CD4-positive, alpha-beta T cell treated with Interleukin-17A for 4 hours (primary cell): ENCODE measurements at regions not wholly inside any gene's neighbourhood (a gene's known extent, or its start where the extent isn't known, plus 50 kb on each side); places are given as distances from the start of the nearest gene placed in this dataset.
"Not testable (repeated sequence)": the region's sequence is repeated elsewhere in the genome, so short reads cannot be mapped to it uniquely, and the experiment has no call there.

ENCODE experiments used
- DNase-seq: peaks from one replicate; pipeline ENCODE4 v3.0.0-alpha.2; 2020; ENCODE audit warnings: mixed read lengths

DNA sequence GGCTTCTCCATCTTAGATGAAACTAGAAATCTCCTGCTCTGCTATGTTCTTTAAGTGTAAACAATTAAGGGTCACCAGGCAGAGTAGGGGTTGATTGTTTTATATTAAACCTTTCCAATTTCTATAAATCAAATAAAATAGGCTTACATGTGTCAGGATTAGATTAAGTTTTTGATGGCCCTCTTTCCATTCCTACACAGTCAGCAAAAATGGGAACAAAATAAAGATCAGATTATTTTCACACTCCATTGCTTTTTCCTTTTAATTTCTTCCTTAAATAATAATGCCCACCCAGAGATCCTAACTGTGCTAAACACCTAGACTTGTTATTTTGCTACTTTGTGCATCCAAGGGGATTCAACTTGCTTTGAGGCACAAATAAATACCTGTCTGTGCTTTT is 381.4 kb upstream of the MAGEB16 start:
- DNase-seq, result no peak

DNA sequence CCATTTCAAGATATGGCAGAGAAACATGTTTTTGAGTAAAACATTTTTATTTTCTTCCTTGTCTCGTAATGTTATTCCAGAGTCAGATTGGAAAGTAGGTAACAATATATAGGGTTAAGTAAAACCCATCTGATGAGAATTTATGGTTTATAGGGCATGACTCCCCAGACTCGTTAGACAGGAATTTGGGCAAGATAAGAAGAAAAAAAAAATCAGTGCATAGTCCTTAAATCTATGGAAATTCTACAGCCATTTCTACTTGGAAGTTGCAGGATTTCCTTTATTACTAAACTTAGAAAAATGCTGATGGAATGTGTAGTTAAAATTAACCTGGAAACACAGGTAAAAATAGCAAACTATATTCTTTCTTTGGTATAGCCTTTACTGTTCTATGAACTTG is 366.1 kb upstream of the MAGEB16 start:
- DNase-seq, result no peak

DNA sequence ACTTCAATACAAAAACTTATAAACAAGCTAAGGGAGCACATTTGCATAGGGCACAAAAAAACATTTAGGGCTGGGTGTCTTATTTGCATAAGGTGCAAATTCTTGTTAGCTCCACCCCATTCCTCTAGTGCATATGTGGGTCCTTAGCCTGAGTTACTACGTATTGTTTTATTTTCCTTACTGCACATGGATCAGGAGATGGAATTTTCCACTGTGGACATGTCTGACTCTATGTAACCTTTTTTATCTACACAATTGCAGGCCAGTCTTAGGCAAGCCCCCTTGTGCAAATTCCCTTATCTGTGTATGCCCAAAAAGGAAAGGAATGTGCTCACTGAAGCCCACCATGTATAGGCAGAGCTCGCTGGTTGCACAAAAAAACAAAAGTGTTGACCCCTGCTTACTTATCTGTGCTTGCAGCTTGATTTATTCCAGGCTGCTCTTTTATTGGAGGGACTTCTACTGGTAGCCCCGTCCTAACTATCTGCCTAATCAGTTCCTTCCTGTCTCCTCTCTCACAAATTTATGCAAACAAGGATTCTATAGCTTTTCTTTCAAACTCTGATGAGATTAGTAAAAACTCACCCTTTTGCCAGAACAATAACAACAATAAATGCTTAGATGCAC is 359.0 kb upstream of the MAGEB16 start:
- no peak for DNase-seq

DNA sequence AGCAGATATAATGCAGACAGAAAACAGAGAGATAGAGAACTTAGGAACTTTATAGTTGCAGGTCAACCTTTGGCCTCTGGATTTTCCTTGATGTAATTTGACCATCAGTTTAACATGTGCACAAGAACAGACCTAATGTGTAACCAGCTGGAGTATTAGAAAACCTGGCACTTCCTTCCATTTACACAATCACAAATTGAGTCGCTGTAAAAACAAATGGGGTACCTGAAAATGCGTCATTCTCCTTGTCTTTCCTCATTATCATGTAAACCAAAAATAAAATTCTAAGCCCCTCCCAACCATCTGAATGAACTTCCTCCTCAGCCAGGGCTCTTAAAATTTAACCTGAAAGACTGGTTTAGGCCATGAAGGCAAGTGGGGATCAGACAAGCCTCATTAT is 358.4 kb upstream of the MAGEB16 start:
- DNase-seq, result no peak

DNA sequence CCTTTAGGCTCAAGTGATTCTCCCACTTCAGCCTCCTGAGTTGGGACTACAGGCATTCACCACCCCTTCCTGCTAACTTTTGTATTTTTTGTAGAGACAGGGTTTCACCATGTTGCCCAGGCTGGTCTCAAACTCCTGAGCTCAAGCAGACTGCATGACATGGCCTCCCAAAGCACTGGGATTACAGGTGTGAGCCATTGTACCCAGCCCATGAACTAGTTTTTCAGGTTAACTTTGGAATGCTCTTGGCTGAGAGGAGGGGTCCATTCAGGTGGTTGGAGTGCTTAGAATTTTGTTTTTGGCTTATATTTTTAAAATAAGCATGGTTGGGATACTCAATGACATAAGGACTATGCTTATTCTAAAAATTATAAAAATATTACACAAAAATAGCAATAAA is 355.7 kb upstream of the MAGEB16 start:
- DNase-seq, result no peak

GRCh38 chrX:35443091-35443582 is 355.0 kb upstream of the MAGEB16 start:
- DNase-seq, result peak; percentile 4

GRCh38 chrX:35444671-35445355 is 353.3 kb upstream of the MAGEB16 start:
- no peak for DNase-seq

DNA sequence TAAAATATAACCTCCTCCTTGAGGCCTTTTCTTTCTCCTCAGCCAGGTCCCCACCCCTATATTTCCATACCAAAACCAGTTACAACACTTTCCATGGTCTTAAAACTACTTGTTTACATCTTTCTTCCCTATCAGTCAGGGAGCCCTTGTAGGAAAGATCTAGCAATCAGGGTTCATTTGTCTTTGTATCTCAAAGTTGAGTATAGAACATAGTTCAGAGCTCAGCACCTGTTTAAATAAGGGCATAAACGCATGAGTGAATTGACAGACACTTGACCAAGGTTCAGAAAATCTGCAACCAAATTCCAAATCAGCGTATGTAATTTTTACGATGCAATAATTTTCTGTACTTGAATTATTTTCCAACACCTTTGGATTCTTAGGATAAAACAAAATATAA is 352.2 kb upstream of the MAGEB16 start:
- no peak for DNase-seq

DNA sequence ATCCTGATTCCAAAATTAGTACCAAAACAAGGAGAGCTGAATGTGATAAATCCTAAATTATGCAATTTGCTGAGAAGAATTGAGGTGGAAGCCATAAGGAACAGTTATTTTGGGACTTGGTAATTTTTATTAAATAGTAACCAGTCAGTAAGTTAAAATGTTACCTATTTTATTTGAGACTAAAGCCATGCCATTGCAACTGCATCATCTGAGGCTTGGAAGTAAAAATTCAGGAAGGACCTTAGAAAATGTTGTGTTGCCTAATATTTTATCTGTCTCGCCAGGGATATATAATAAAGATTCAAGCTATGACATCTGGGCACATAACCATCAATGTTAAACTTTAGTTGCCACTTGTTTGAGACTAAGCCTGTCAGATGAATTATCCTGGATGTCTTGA is 341.3 kb upstream of the MAGEB16 start:
- DNase-seq, result no peak

DNA sequence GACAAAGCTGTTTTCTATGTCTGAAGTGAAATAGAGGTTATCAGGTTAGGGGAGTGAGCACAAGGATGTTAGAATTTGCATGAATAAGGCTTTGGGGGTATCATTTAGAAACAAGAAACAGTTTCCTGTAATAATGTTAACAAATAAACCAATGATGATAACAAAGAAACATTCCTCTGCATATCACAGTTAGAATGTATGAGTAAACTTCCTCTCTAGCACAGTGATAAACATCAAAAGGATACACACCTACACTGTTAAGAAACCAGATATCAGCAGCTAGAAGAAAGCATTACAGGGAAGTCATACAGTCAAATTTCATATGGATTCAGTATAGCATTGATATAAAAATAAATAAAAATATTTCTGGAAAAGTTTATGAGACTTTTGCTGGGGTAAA is 340.0 kb upstream of the MAGEB16 start:
- DNase-seq, result no peak

DNA sequence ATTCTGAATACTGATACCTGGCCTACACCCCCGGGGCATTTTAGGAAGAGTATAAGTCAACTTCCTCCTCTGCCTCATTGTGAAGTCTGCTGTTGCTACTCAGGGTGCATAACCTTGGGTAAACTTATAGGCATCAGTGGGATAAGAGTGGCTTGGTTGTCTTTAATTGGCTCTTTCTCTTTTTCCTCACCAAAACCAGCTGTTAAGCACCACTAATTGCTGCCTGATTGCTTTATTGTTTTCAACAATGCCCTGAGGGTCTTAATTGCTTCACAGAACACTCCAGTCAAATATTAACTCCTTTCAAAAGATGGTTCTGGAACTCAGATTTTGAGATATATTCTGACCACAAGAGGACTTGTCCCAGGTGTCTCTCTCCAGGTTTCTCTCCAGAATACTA is 337.0 kb upstream of the MAGEB16 start:
- DNase-seq, result no peak

DNA sequence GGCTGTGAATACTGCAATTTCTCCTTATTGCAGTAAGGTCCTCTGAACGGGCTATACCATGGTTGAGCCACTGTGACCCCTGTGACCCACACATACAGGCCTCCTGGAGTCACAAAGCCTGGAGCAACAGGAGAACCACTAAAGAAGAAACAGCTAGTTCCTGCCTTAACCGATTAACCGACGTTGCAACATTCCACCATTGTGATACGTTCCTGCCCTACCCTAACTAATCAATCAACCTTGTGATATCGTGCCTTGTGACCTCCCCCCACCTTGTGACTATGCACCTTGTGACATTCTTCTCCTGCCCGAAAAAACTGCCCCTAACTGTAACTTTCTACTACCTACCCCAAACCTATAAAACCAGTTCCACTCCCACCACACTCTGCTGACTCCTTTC is 301.5 kb upstream of the MAGEB16 start:
- DNase-seq, result not testable (repeated sequence)

DNA sequence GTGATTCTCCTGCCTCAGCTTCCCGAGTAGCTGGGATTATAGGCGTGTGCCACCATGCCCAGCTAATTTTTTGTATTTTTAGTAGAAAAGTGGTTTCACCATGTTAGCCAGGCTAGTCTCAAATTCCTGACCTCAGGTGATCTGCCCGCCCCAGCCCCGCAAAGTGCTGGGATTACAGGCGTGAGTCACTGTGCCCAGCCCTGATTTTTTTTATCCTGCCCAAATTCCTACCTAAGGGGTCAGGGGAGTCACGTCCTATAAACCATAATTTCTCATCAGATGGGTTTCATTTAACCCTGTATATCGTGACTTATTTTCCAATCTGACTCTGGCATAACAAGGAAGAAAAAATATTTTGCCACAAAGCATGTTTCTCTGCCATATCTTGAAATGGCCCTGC is 300.7 kb upstream of the MAGEB16 start:
- not testable (repeated sequence) for DNase-seq

DNA sequence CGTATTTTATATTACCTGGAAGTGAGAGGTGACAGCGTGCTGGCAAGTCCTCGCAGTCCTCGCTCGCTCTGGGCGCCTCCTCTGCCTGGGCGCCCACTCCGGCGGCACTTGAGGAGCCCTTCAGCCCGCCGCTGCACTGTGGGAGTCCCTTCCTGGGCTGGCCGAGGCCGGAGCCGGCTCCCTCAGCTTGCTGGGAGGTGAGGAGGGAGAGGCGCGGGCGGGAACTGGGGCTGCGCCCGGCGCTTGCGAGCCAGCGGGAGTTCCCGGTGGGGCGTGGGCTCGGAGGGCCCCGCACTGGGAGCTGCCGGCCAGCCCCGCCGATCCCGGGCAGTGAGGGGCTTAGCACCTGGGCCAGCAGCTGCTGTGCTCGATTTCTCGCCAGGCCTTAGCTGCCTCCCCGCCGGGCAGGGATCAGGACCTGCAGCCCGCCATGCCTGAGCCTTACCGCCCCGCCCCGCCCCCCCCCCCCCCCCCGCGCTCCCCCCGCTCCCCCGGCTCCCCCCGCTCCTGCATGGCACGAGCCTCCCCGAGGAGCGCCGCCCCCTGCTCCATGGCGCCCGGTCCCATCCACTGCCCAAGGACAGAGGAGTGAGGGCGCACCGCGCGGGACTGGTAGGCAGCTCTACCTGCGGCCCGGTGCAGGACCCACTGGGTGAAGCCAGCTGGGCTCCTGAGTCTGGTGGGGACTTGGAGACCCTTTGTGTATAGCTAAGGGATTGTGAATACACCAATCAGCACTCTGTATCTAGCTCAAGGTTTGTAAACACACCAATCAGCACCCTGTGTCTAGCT is 298.9 kb upstream of the MAGEB16 start:
- DNase-seq, result no peak

GRCh38 chrX:35507701-35508100 is 290.4 kb upstream of the MAGEB16 start:
- no peak for DNase-seq

GRCh38 chrX:35548003-35548402 is 250.1 kb upstream of the MAGEB16 start:
- DNase-seq, result not testable (repeated sequence)

GRCh38 chrX:35557916-35558315 is 240.2 kb upstream of the MAGEB16 start:
- no peak for DNase-seq

DNA sequence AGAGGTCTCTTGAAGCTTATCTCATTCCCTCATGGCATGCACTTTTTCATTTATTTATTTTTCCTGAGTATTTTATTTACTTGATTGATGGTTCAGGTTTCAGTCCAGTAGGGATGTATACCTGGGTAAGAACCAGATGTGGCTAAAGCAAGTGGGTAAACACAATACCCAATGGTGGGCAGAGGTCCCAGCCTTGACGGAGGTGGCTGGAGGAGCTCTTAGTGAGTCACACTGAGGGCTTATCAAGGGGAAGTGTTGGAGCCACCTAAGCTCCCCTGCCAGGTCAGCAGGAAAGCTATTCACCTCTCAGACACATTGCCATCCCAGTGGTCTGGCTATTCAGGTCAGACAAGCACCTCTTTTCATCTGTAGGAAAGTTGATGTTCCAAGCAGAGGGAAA is 236.2 kb upstream of the MAGEB16 start:
- no peak for DNase-seq

- no peak for DNase-seq
Observed at GRCh38 chrX:35562395-35562794, 235.7 kb upstream of the MAGEB16 start.

DNA sequence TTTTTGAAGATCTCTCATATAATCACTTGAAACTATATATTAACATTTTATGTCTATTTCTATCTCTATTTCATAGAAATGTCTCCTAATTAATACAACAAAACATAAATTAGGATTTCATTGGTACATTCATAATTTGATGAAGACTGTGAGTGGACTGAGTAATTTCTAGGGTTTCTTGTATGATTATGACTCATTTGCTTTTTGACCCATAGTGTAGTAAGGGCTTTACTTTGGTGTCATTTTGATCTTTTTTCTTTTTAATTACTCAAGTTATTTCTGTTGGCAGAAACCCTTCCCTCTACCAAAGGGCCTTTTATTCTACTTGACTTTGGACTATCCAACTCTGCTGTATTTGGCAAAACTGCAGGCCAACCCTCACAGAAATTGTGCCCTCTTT is 207.9 kb upstream of the MAGEB16 start:
- DNase-seq, result no peak

DNA sequence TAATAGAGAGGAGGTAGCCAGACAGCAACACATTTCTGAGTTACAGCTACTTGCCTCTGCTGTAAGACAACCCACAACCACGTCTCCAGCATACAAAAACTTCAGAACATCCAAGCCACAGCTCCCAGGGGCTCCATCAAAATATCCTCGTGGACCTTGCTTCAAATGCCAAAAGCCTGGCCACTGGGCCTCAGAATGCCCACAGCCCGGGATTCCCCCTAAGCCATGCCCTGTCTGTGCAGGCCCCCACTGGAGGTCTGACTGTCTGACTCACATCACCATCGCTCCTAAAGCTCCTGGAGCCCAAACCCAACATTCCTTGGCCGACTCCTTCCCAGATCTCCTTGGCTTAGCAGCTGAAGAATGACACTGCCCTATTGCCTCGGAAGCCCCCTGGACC is 186.6 kb upstream of the MAGEB16 start:
- DNase-seq, result not testable (repeated sequence)

- DNase-seq, result no peak
Observed at GRCh38 chrX:35617836-35618235, 180.3 kb upstream of the MAGEB16 start.

- no peak for DNase-seq
Observed at GRCh38 chrX:35622040-35622439, 176.1 kb upstream of the MAGEB16 start.

DNA sequence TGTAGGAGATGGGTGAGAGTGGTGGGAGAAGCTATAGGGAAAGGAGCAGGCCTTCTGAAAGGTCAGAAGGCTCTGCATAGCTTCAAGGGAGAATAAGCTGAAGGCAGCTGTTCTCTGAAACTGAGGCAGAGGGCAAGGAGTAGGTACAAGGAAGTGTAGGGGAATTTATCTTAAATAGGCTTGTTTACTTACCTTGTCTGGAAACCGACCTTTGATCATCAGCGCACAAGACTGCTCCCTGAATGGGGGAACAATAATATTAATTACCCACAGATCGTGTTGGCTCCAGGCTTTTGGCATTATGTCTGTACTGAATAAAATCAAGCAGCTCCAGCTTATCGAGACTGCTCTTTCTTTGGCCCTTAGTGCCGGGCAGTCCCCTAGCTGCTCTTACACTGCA is 175.5 kb upstream of the MAGEB16 start:
- DNase-seq, result no peak
